ENCODE measurements at regions not wholly inside any gene's neighbourhood (a gene's known extent, or its start where the extent isn't known, plus 50 kb on each side); places are given as distances from the start of the nearest gene placed in this dataset.

GRCh38 chr21:28635541-28635940 is 357.1 kb downstream of the LTN1 start:
- Histone ChIP-seq H3K9me3 (no peaks in the 10 kb centered on the region), H3K4me1 (no peaks in the 10 kb centered on the region), H3K27ac (no peak overlapping the region), H3K27me3 (no peaks in the 10 kb centered on the region), H3K36me3 (no peaks in the 10 kb centered on the region), H3K4me3 (no peak overlapping the region)
- DNase-seq (no peak), ATAC-seq (no peak)
- TF ChIP-seq CTCF (IDR thresholded peaks at IDR 0.05), result no peak
- intact Hi-C loops (cut with DNase I), result no loop called here

GRCh38 chr21:28633839-28634555 is 358.7 kb downstream of the LTN1 start:
- no peaks in the 10 kb centered on the region for H3K9me3 ChIP-seq
- ATAC-seq, result peak; percentile 49
- H3K4me3 ChIP-seq, result no peak overlapping the region
- no peak for DNase-seq
- H3K27ac ChIP-seq, result peak overlapping the region; percentile 2 to 31
- intact Hi-C loops (cut with DNase I), result no loop called here
- no peaks in the 10 kb centered on the region for H3K4me1 ChIP-seq
- TF ChIP-seq CTCF (IDR thresholded peaks at IDR 0.05), result no peak
- H3K27me3 ChIP-seq, result no peaks in the 10 kb centered on the region
- no peaks in the 10 kb centered on the region for H3K36me3 ChIP-seq

GRCh38 chr21:28632755-28633408 is 359.8 kb downstream of the LTN1 start:
- Histone ChIP-seq H3K27ac (peak overlapping the region; percentile 14 to 20), H3K4me1 (no peaks in the 10 kb centered on the region), H3K4me3 (no peak overlapping the region), H3K36me3 (no peaks in the 10 kb centered on the region), H3K9me3 (no peaks in the 10 kb centered on the region), H3K27me3 (no peaks in the 10 kb centered on the region)
- DNase-seq, result no peak
- TF ChIP-seq CTCF (IDR thresholded peaks at IDR 0.05), result no peak
- intact Hi-C loops (cut with DNase I), result no loop called here
- ATAC-seq, result no peak

GRCh38 chr21:28627691-28628090 is 365.0 kb downstream of the LTN1 start:
- Histone ChIP-seq H3K4me3 (no peak overlapping the region), H3K36me3 (no peaks in the 10 kb centered on the region), H3K4me1 (no peaks in the 10 kb centered on the region), H3K27me3 (no peaks in the 10 kb centered on the region), H3K27ac (no peak overlapping the region), H3K9me3 (peaks cover 0 to 7% of the 10 kb centered on the region in 2 donors)
- TF ChIP-seq CTCF (IDR thresholded peaks at IDR 0.05), result no peak
- no peak for ATAC-seq
- intact Hi-C loops (cut with DNase I), result no loop called here
- no peak for DNase-seq

- Histone ChIP-seq H3K27ac (no peak overlapping the region), H3K4me3 (no peak overlapping the region), H3K4me1 (no peaks in the 10 kb centered on the region), H3K36me3 (no peaks in the 10 kb centered on the region), H3K27me3 (no peaks in the 10 kb centered on the region), H3K9me3 (peaks cover 0 to 7% of the 10 kb centered on the region in 2 donors)
- no peak for TF ChIP-seq CTCF (IDR thresholded peaks at IDR 0.05)
- intact Hi-C loops (cut with DNase I), result no loop called here
- ATAC-seq (no peak), DNase-seq (no peak)
Measured at GRCh38 chr21:28627261-28627660, 365.4 kb downstream of the LTN1 start.

Data from left lung (tissue), 4 donors.